ENCODE measurements at regions not wholly inside any gene's neighbourhood (a gene's known extent, or its start where the extent isn't known, plus 50 kb on each side); places are given as distances from the start of the nearest gene placed in this dataset.
"Not testable (repeated sequence)": the region's sequence is repeated elsewhere in the genome, so short reads cannot be mapped to it uniquely, and the experiment has no call there.

GRCh38 chr12:68539615-68539952 lies 71.1 kb upstream of the RAP1B start:
- H3K27me3 ChIP-seq (ENCODE audit: low read length), result no peaks in the 10 kb centered on the region
- no peaks in the 10 kb centered on the region for H3K79me2 ChIP-seq (ENCODE audit: insufficient read depth, low read length)
- H2AFZ ChIP-seq (ENCODE audit: low read depth, low read length, severe bottlenecking), result no peak overlapping the region
- H3K4me3 ChIP-seq (ENCODE audit: insufficient read depth, low read length, poor library complexity, severe bottlenecking), result no peak overlapping the region
- no peaks in the 10 kb centered on the region for H4K20me1 ChIP-seq (ENCODE audit: low read depth, low read length)
- H3K4me2 ChIP-seq (ENCODE audit: low read depth, low read length, poor library complexity, severe bottlenecking), result no peak overlapping the region
- no peak overlapping the region for H3K27ac ChIP-seq (ENCODE audit: low read depth, low read length)
- H3K36me3 ChIP-seq (ENCODE audit: low read length), result no peaks in the 10 kb centered on the region
- no peaks in the 10 kb centered on the region for H3F3A ChIP-seq (ENCODE audit: insufficient read depth)
- H3K9me2 ChIP-seq (replicated peaks; ENCODE audit: insufficient read depth, low read length), result no peaks in the 10 kb centered on the region
- no peaks in the 10 kb centered on the region for H3K9me3 ChIP-seq (ENCODE audit: insufficient read depth, low read length)
- TF ChIP-seq CTCF (IDR thresholded peaks at IDR 0.05; ENCODE audit: insufficient read depth, low read length, poor library complexity, severe bottlenecking), result no peak
- TF ChIP-seq EZH2phosphoT487 (conservative IDR thresholded peaks at IDR 0.05; ENCODE audit: low read length), result no peak
- H3K9ac ChIP-seq (ENCODE audit: low read length), result no peak overlapping the region

DNA sequence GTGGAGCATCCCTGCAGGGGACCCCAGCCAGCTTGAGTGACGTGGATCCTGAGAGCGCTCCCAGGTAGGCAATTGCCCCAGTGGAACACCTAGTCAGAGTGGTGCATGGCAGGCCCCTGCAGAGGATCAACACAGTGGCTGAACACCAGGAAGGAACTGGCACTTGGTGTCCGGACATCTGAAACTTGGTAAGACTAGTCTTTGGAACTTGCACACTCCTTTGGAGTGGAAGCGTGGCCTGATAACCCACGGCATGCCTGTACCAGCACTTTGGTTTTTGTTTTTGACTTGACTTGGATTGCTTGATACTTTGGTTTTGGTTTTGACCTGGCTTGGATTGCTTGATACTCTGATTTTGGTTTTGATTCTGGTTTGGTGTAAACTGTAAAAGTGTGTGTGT lies 69.9 kb upstream of the RAP1B start:
- not testable (repeated sequence) for H4K20me1 ChIP-seq (ENCODE audit: low read depth, low read length); H3K4me3 ChIP-seq (ENCODE audit: insufficient read depth, low read length, poor library complexity, severe bottlenecking); H3K9ac ChIP-seq (ENCODE audit: low read length); H3F3A ChIP-seq (ENCODE audit: insufficient read depth); H3K27ac ChIP-seq (ENCODE audit: low read depth, low read length); H3K9me3 ChIP-seq (ENCODE audit: insufficient read depth, low read length); H3K36me3 ChIP-seq (ENCODE audit: low read length); H3K4me2 ChIP-seq (ENCODE audit: low read depth, low read length, poor library complexity, severe bottlenecking); H3K27me3 ChIP-seq (ENCODE audit: low read length); H2AFZ ChIP-seq (ENCODE audit: low read depth, low read length, severe bottlenecking); H3K79me2 ChIP-seq (ENCODE audit: insufficient read depth, low read length); H3K9me2 ChIP-seq (replicated peaks; ENCODE audit: insufficient read depth, low read length)

GRCh38 chr12:68547318-68547717 lies 63.4 kb upstream of the RAP1B start:
- H3K9me2 ChIP-seq (replicated peaks; ENCODE audit: insufficient read depth, low read length); H3K9ac ChIP-seq (ENCODE audit: low read length); H3K4me3 ChIP-seq (ENCODE audit: insufficient read depth, low read length, poor library complexity, severe bottlenecking): not testable (repeated sequence)

GRCh38 chr12:68552605-68553195 lies 58.0 kb upstream of the RAP1B start:
- H3K4me2 ChIP-seq (ENCODE audit: low read depth, low read length, poor library complexity, severe bottlenecking); H3K27ac ChIP-seq (ENCODE audit: low read depth, low read length); H3K27me3 ChIP-seq (ENCODE audit: low read length): not testable (repeated sequence)

More at GRCh38 chr12:68547318-68547717, 63.4 kb upstream of the RAP1B start:
- H3K27ac ChIP-seq (ENCODE audit: low read depth, low read length); H2AFZ ChIP-seq (ENCODE audit: low read depth, low read length, severe bottlenecking); H3K79me2 ChIP-seq (ENCODE audit: insufficient read depth, low read length); H3K4me2 ChIP-seq (ENCODE audit: low read depth, low read length, poor library complexity, severe bottlenecking); H3K27me3 ChIP-seq (ENCODE audit: low read length); H3F3A ChIP-seq (ENCODE audit: insufficient read depth); H3K9me3 ChIP-seq (ENCODE audit: insufficient read depth, low read length); H3K36me3 ChIP-seq (ENCODE audit: low read length); H4K20me1 ChIP-seq (ENCODE audit: low read depth, low read length): not testable (repeated sequence)

DNA sequence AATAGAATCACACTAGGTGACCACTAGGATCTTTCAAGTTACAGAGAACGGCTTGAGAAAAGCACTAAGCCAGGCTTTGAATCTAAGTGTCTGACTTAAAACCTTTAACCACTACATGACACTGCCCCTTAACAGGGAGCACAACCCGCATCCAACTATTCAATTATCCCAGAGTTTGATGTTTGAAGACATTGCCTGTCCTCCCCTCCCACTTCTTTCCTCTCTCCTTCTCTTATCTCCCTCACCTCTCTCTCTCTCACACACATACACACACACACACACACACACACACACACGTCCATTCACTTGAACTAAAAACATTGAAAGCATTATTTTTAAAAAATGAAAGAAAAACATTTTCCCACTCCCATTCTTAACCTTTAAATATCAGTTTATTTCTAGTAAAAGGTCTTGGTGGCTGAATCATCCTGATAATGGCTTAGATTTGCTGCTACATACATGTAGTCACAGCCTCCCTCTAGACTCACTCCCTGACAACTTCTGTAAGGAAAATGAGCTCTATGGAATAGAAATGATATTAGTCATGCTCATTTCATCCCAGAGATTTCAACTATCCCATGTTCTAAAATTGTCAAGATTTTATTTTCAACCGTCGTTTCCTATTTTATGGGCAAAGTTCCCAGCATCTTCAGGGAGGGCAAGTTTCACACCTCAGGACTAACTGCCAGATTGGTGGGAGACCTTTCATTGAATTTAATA lies 53.5 kb upstream of the RAP1B start:
- TF ChIP-seq EZH2phosphoT487 (conservative IDR thresholded peaks at IDR 0.05; ENCODE audit: low read length) (no peak), CTCF (IDR thresholded peaks at IDR 0.05; ENCODE audit: insufficient read depth, low read length, poor library complexity, severe bottlenecking) (no peak)
- no peaks in the 10 kb centered on the region for H3K27me3 ChIP-seq (ENCODE audit: low read length)
- H3K9ac ChIP-seq (ENCODE audit: low read length), result no peak overlapping the region
- no peaks in the 10 kb centered on the region for H4K20me1 ChIP-seq (ENCODE audit: low read depth, low read length)
- no peak overlapping the region for H2AFZ ChIP-seq (ENCODE audit: low read depth, low read length, severe bottlenecking)
- H3K79me2 ChIP-seq (ENCODE audit: insufficient read depth, low read length), result no peaks in the 10 kb centered on the region
- no peaks in the 10 kb centered on the region for H3K36me3 ChIP-seq (ENCODE audit: low read length)
- no peak overlapping the region for H3K27ac ChIP-seq (ENCODE audit: low read depth, low read length)
- H3K9me3 ChIP-seq (ENCODE audit: insufficient read depth, low read length), result no peaks in the 10 kb centered on the region
- no peaks in the 10 kb centered on the region for H3K9me2 ChIP-seq (replicated peaks; ENCODE audit: insufficient read depth, low read length)
- H3K4me2 ChIP-seq (ENCODE audit: low read depth, low read length, poor library complexity, severe bottlenecking), result no peak overlapping the region
- H3F3A ChIP-seq (ENCODE audit: insufficient read depth), result no peaks in the 10 kb centered on the region
- no peak overlapping the region for H3K4me3 ChIP-seq (ENCODE audit: insufficient read depth, low read length, poor library complexity, severe bottlenecking)

More at GRCh38 chr12:68552605-68553195, 58.0 kb upstream of the RAP1B start:
- H3K9ac ChIP-seq (ENCODE audit: low read length); H3K79me2 ChIP-seq (ENCODE audit: insufficient read depth, low read length); H4K20me1 ChIP-seq (ENCODE audit: low read depth, low read length); H3K9me2 ChIP-seq (replicated peaks; ENCODE audit: insufficient read depth, low read length); H3K9me3 ChIP-seq (ENCODE audit: insufficient read depth, low read length); H3F3A ChIP-seq (ENCODE audit: insufficient read depth); H3K36me3 ChIP-seq (ENCODE audit: low read length); H3K4me3 ChIP-seq (ENCODE audit: insufficient read depth, low read length, poor library complexity, severe bottlenecking); H2AFZ ChIP-seq (ENCODE audit: low read depth, low read length, severe bottlenecking): not testable (repeated sequence)
